ENCODE measurements at regions not wholly inside any gene's neighbourhood (a gene's known extent, or its start where the extent isn't known, plus 50 kb on each side); places are given as distances from the start of the nearest gene placed in this dataset.

DNA sequence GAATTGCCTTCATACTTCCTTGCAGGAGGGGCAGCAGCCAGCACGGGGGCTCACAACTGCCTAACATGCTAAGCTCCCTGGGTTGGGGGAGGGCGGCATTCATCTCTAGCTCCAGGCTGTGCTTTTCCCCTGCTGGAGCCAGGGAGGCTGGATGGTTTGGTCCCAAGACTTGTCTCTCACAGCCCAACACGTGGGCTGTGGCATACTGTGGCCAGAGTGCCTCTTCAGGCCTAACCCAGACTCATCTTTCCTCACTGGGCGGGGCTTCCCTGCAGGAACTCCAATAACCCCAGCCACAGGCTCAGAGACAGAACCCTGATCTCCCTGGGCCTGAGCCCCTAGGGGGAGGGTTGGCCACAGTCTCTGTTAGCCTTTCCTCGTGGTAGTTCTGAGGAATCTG, 121.9 kb upstream of the PLET1 start:
- CTCF ChIA-PET = no interaction called here
- POLR2A ChIA-PET = no interaction called here
- no peak for DNase-seq (ENCODE audit: extremely low spot score)
- TF ChIP-seq LEF1 (IDR thresholded peaks at IDR 0.05; ENCODE audit: borderline replicate concordance) (no peak), PKNOX1 (IDR thresholded peaks at IDR 0.05) (no peak), FOXK2 (IDR thresholded peaks at IDR 0.05) (no peak), ELF4 (IDR thresholded peaks at IDR 0.05) (no peak), FOXA1 (IDR thresholded peaks at IDR 0.05) (no peak), TARDBP (IDR thresholded peaks at IDR 0.05) (no peak), FOXM1 (IDR thresholded peaks at IDR 0.05; ENCODE audit: borderline replicate concordance) (no peak), NFRKB (IDR thresholded peaks at IDR 0.05) (no peak), CTBP1 (IDR thresholded peaks at IDR 0.05; ENCODE audit: borderline replicate concordance) (no peak), L3MBTL2 (conservative IDR thresholded peaks at IDR 0.05) (no peak), ARNT (IDR thresholded peaks at IDR 0.05) (no peak), SP1 (IDR thresholded peaks at IDR 0.05) (no peak), BHLHE40 (IDR thresholded peaks at IDR 0.05; ENCODE audit: borderline replicate concordance) (no peak), SUZ12 (IDR thresholded peaks at IDR 0.05) (no peak), HDGF (IDR thresholded peaks at IDR 0.05; ENCODE audit: borderline replicate concordance) (no peak), ZNF384 (IDR thresholded peaks at IDR 0.05) (no peak)

DNA sequence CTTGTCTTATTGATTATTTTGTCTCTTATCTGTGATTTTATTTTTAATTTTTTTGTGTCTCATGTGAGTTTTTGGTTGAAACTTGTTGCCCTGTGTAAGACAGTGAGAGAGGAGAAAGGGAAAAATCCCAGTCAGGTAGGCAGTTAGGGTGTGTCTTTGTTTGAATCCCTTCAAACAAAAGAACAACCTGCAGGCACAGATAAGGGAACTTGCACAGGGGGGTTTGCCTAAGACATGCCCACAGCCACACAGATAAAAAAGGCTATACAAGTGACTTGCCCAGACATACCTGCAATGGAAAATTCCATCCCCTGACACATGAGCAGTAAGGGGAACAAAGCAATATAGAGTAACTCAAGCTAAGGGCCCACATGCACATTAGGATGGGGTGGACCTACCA, 127.8 kb upstream of the PLET1 start:
- POLR2A ChIA-PET = no interaction called here
- CTCF ChIA-PET = no interaction called here
- no peak for TF ChIP-seq SP1 (IDR thresholded peaks at IDR 0.05)
- DNase-seq (ENCODE audit: extremely low spot score) = no peak

DNA sequence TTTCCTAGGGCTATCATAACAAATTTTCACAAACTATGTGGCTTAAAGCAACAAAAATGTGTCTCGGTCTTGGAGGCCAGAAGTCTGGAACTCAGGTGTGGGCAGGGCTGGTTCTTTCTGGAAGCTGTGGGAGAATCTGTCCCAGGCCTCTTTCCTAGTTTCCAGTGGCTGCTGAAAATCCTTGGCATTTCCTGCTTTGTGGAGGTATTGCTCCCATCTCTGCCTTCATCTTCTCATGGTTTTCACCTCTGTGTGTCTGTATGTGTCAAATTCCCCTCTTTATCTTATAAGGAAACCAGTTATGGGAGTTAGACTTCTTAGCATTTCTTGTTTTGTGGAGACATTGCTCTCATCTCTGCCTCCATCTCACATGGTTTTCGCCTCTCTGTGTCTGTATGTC, 130.4 kb upstream of the PLET1 start:
- TF ChIP-seq TARDBP (IDR thresholded peaks at IDR 0.05) (no peak), BHLHE40 (IDR thresholded peaks at IDR 0.05; ENCODE audit: borderline replicate concordance) (no peak), FOXM1 (IDR thresholded peaks at IDR 0.05; ENCODE audit: borderline replicate concordance) (no peak), SP1 (IDR thresholded peaks at IDR 0.05) (no peak), FOXK2 (IDR thresholded peaks at IDR 0.05) (no peak), NFRKB (IDR thresholded peaks at IDR 0.05) (no peak), ELF4 (IDR thresholded peaks at IDR 0.05) (no peak), ARNT (IDR thresholded peaks at IDR 0.05) (no peak), HDGF (IDR thresholded peaks at IDR 0.05; ENCODE audit: borderline replicate concordance) (no peak), LEF1 (IDR thresholded peaks at IDR 0.05; ENCODE audit: borderline replicate concordance) (no peak), SUZ12 (IDR thresholded peaks at IDR 0.05) (no peak), PKNOX1 (IDR thresholded peaks at IDR 0.05) (no peak), CTBP1 (IDR thresholded peaks at IDR 0.05; ENCODE audit: borderline replicate concordance) (no peak), L3MBTL2 (conservative IDR thresholded peaks at IDR 0.05) (no peak), ZNF384 (IDR thresholded peaks at IDR 0.05) (no peak), FOXA1 (IDR thresholded peaks at IDR 0.05) (no peak)
- POLR2A ChIA-PET = no interaction called here
- DNase-seq (ENCODE audit: extremely low spot score) = no peak
- CTCF ChIA-PET = no interaction called here

- CTCF ChIA-PET = no interaction called here
- TF ChIP-seq BHLHE40 (IDR thresholded peaks at IDR 0.05; ENCODE audit: borderline replicate concordance) (no peak), SP1 (IDR thresholded peaks at IDR 0.05) (no peak), ARNT (IDR thresholded peaks at IDR 0.05) (no peak), ELF4 (IDR thresholded peaks at IDR 0.05) (no peak), FOXM1 (IDR thresholded peaks at IDR 0.05; ENCODE audit: borderline replicate concordance) (no peak), LEF1 (IDR thresholded peaks at IDR 0.05; ENCODE audit: borderline replicate concordance) (no peak), FOXK2 (IDR thresholded peaks at IDR 0.05) (no peak), SUZ12 (IDR thresholded peaks at IDR 0.05) (no peak), NFRKB (IDR thresholded peaks at IDR 0.05) (no peak), PKNOX1 (IDR thresholded peaks at IDR 0.05) (no peak), L3MBTL2 (conservative IDR thresholded peaks at IDR 0.05) (no peak), ZNF384 (IDR thresholded peaks at IDR 0.05) (no peak), HDGF (IDR thresholded peaks at IDR 0.05; ENCODE audit: borderline replicate concordance) (no peak)
- POLR2A ChIA-PET = no interaction called here
- DNase-seq (ENCODE audit: extremely low spot score) = no peak
Observed at GRCh38 chr11:112392904-112393303, 132.2 kb upstream of the PLET1 start.

GRCh38 chr11:112394304-112394703, 133.6 kb upstream of the PLET1 start:
- DNase-seq (ENCODE audit: extremely low spot score) = no peak
- ChIA-PET POLR2A (no interaction called here), CTCF (interaction anchor here (0.7 kb wide), 1 partner anchor 161 kb away, joined by 3 read pairs; no protein-coding TSS in a partner anchor)
- TF ChIP-seq SUZ12 (IDR thresholded peaks at IDR 0.05) (no peak), ARNT (IDR thresholded peaks at IDR 0.05) (no peak), HDGF (IDR thresholded peaks at IDR 0.05; ENCODE audit: borderline replicate concordance) (no peak), L3MBTL2 (conservative IDR thresholded peaks at IDR 0.05) (no peak), TARDBP (IDR thresholded peaks at IDR 0.05) (no peak), CTBP1 (IDR thresholded peaks at IDR 0.05; ENCODE audit: borderline replicate concordance) (no peak), PKNOX1 (IDR thresholded peaks at IDR 0.05) (no peak), NFRKB (IDR thresholded peaks at IDR 0.05) (no peak), FOXK2 (IDR thresholded peaks at IDR 0.05) (no peak), ZNF384 (IDR thresholded peaks at IDR 0.05) (no peak), ELF4 (IDR thresholded peaks at IDR 0.05) (no peak), LEF1 (IDR thresholded peaks at IDR 0.05; ENCODE audit: borderline replicate concordance) (no peak), SP1 (IDR thresholded peaks at IDR 0.05) (no peak), FOXA1 (IDR thresholded peaks at IDR 0.05) (no peak), FOXM1 (IDR thresholded peaks at IDR 0.05; ENCODE audit: borderline replicate concordance) (no peak), BHLHE40 (IDR thresholded peaks at IDR 0.05; ENCODE audit: borderline replicate concordance) (no peak)

- no peak for DNase-seq (ENCODE audit: extremely low spot score)
- ChIA-PET POLR2A (no interaction called here), CTCF (no interaction called here)
- no peak for TF ChIP-seq ELF4 (IDR thresholded peaks at IDR 0.05)
- no peak for TF ChIP-seq PKNOX1 (IDR thresholded peaks at IDR 0.05)
- TF ChIP-seq ARNT (IDR thresholded peaks at IDR 0.05) = no peak
- TF ChIP-seq FOXK2 (IDR thresholded peaks at IDR 0.05) = no peak
- no peak for TF ChIP-seq BHLHE40 (IDR thresholded peaks at IDR 0.05; ENCODE audit: borderline replicate concordance)
- TF ChIP-seq SUZ12 (IDR thresholded peaks at IDR 0.05) = no peak
- TF ChIP-seq FOXM1 (IDR thresholded peaks at IDR 0.05; ENCODE audit: borderline replicate concordance) = no peak
- no peak for TF ChIP-seq ZNF384 (IDR thresholded peaks at IDR 0.05)
- no peak for TF ChIP-seq TARDBP (IDR thresholded peaks at IDR 0.05)
- TF ChIP-seq CTBP1 (IDR thresholded peaks at IDR 0.05; ENCODE audit: borderline replicate concordance) = no peak
- no peak for TF ChIP-seq HDGF (IDR thresholded peaks at IDR 0.05; ENCODE audit: borderline replicate concordance)
- TF ChIP-seq FOXA1 (IDR thresholded peaks at IDR 0.05) = no peak
- no peak for TF ChIP-seq SP1 (IDR thresholded peaks at IDR 0.05)
- no peak for TF ChIP-seq LEF1 (IDR thresholded peaks at IDR 0.05; ENCODE audit: borderline replicate concordance)
- TF ChIP-seq NFRKB (IDR thresholded peaks at IDR 0.05) = no peak
- TF ChIP-seq L3MBTL2 (conservative IDR thresholded peaks at IDR 0.05) = no peak
Observed at GRCh38 chr11:112396076-112396475, 135.4 kb upstream of the PLET1 start.
